ENCODE measurements at regions not wholly inside any gene's neighbourhood (a gene's known extent, or its start where the extent isn't known, plus 50 kb on each side); places are given as distances from the start of the nearest gene placed in this dataset.

GRCh38 chr11:70745941-70746340 is 347.6 kb downstream of the CTTN start:
- TF ChIP-seq CTCF (IDR thresholded peaks at IDR 0.05; ENCODE audit: low read depth, low read length): no peak
- no peak for TF ChIP-seq POLR2A (IDR thresholded peaks at IDR 0.05; ENCODE audit: extremely low read depth, insufficient read length)
- no peak for TF ChIP-seq MAX (IDR thresholded peaks at IDR 0.05; ENCODE audit: low read depth, low read length)

All from NB4 (cell line).